Transverse colon (tissue), 4 donors: ENCODE measurements at regions not wholly inside any gene's neighbourhood (a gene's known extent, or its start where the extent isn't known, plus 50 kb on each side); places are given as distances from the start of the nearest gene placed in this dataset.

Experiments used
- DNase-seq: peaks from one replicate; pipeline ENCODE4 v3.0.0-alpha.2; 2019
- H3K27ac ChIP-seq, 4 donors: fragments of 200-600 bp; sonication (generic); 2 replicates each; pipeline ENCODE4 v1.5.1; 2016 to 2018; ENCODE audit warnings: inconsistent platforms in 4 of 4
- H3K27me3 ChIP-seq: fragments of 200-600 bp; sonication (generic); 2 replicates; pipeline ENCODE4 v1.5.1; 2017; ENCODE audit warnings: inconsistent platforms
- H3K36me3 ChIP-seq, 4 donors: fragments of 200-600 bp; sonication (generic); 2 replicates each; pipeline ENCODE4 v1.5.1; 2017 to 2019; ENCODE audit warnings: inconsistent platforms in 4 of 4
- H3K4me1 ChIP-seq, 4 donors: fragments of 200-600 bp; sonication (generic); 2 replicates each; pipeline ENCODE4 v1.5.1; 2017 to 2020; ENCODE audit warnings: inconsistent platforms in 4 of 4
- H3K4me3 ChIP-seq, 4 donors: fragments of 200-600 bp; sonication (generic); 1 replicate in 1 of 4; 2 replicates in 3 of 4; pipeline versions ENCODE4 v1.5.1 to v1.6.1; 2017 to 2019; ENCODE audit warnings: inconsistent platforms in 4 of 4
- H3K9me3 ChIP-seq, 2 donors: fragments of 200-600 bp; sonication (generic); 2 replicates each; pipeline ENCODE4 v1.5.1; 2017 to 2019; ENCODE audit warnings: inconsistent platforms in 2 of 2
- CTCF ChIP-seq, 5 experiments: fragments of 200-600 bp in 3 of 5; fragments of 450-650 bp in 2 of 5; sonication (generic) in 3 of 5; IDR thresholded peaks; 1 replicate in 2 of 5; 2 replicates in 3 of 5; pipeline ENCODE4 v1.5.1; 2016 to 2017; ENCODE audit warnings: antibody characterized with exemption in 5 of 5, inconsistent platforms in 3 of 5, mild to moderate bottlenecking in 2 of 5, moderate library complexity in 1 of 5
- EP300 ChIP-seq: sonication (generic); formaldehyde crosslinking; IDR thresholded peaks from one replicate; pipeline ENCODE4 v1.6.1; 2017; ENCODE audit warnings: antibody characterized with exemption, low read depth
- POLR2A ChIP-seq: fragments of 450-650 bp; IDR thresholded peaks from one replicate; pipeline ENCODE4 v1.6.1; 2016; ENCODE audit warnings: antibody characterized with exemption, mild to moderate bottlenecking, moderate library complexity
- POLR2AphosphoS5 ChIP-seq, 3 donors: sonication (generic); formaldehyde crosslinking; IDR thresholded peaks; one replicate each; pipeline ENCODE4 v1.6.1; 2016; ENCODE audit warnings: antibody characterized with exemption in 3 of 3
- WGBS, 2 donors: methylation state at CpG; one replicate each; pipeline ENCODE4 v1.1.5; 2018; ENCODE audit warnings: low coverage in 1 of 2; 5-methylcytosine and 5-hydroxymethylcytosine counted together
- in situ Hi-C, 4 donors: fragments of 200-750 bp; cut with MboI; loops; one replicate each; pipeline versions ENCODE4 v1.15.0 to v1.15.1; 2017; ENCODE audit warnings: low sequenced_read_pairs in 3 of 4, low pct_ligation_motif_present in 1 of 4, low pct_unique_long_range_greater_than_20kb in 1 of 4
- intact Hi-C: fragments of 100-400 bp; cut with DNase I; formaldehyde crosslinking; loops from one replicate; pipeline ENCODE4 v1.15.1; 2023; ENCODE audit warnings: low total_unique reads

- peaks cover 0 to 13% (median 7%) of the 10 kb centered on the region in 4 donors for H3K4me1 ChIP-seq
- no peak overlapping the region for H3K4me3 ChIP-seq
- H3K27me3 ChIP-seq: no peaks in the 10 kb centered on the region
- DNase-seq: no peak
- peak overlapping the region in 1 of 4 donors; percentile 59 for H3K27ac ChIP-seq
- H3K9me3 ChIP-seq: no peaks in the 10 kb centered on the region
- TF ChIP-seq POLR2AphosphoS5 (IDR thresholded peaks at IDR 0.05): no peak
- no peak for TF ChIP-seq CTCF (IDR thresholded peaks at IDR 0.05)
- no peak for TF ChIP-seq POLR2A
- no peak for TF ChIP-seq EP300
- in situ Hi-C loops: no loop called here
- H3K36me3 ChIP-seq: no peaks in the 10 kb centered on the region
- 44% methylated on average over 4 to 13 of the region's 13 CpGs for WGBS, 2 donors
- intact Hi-C loops: no loop called here
Measured at GRCh38 chr10:36802490-36803153, 322.8 kb upstream of the ANKRD30A start.

GRCh38 chr10:36801660-36802059 lies 323.7 kb upstream of the ANKRD30A start:
- H3K36me3 ChIP-seq: no peaks in the 10 kb centered on the region
- no peaks in the 10 kb centered on the region for H3K27me3 ChIP-seq
- no peak for DNase-seq
- intact Hi-C loops: no loop called here
- in situ Hi-C loops: no loop called here
- TF ChIP-seq EP300 (no peak), POLR2AphosphoS5 (IDR thresholded peaks at IDR 0.05) (no peak), CTCF (IDR thresholded peaks at IDR 0.05) (no peak), POLR2A (no peak)
- no peaks in the 10 kb centered on the region for H3K9me3 ChIP-seq
- peaks cover 0 to 13% (median 7%) of the 10 kb centered on the region in 4 donors for H3K4me1 ChIP-seq
- H3K27ac ChIP-seq: peak overlapping the region in 1 of 4 donors; percentile 59
- H3K4me3 ChIP-seq: no peak overlapping the region
- 46 to 100% methylated on average over 1 to 3 of the region's 3 CpGs for WGBS, 2 donors

- no peaks in the 10 kb centered on the region for H3K27me3 ChIP-seq
- in situ Hi-C loops: loop anchor here in 2 of 4 donors (25.0 kb wide), 1 partner anchor 1158 kb away; the partner anchor contains the start of gene FZD8 (in 2 of the 2)
- H3K4me1 ChIP-seq: no peaks in the 10 kb centered on the region
- H3K36me3 ChIP-seq: no peaks in the 10 kb centered on the region
- no peak for TF ChIP-seq EP300
- TF ChIP-seq POLR2AphosphoS5 (IDR thresholded peaks at IDR 0.05): no peak
- TF ChIP-seq POLR2A: no peak
- TF ChIP-seq CTCF (IDR thresholded peaks at IDR 0.05): no peak
- DNase-seq: no peak
- H3K9me3 ChIP-seq: peaks cover 0 to 6% of the 10 kb centered on the region in 2 donors
- H3K27ac ChIP-seq: no peak overlapping the region
- intact Hi-C loops: no loop called here
- H3K4me3 ChIP-seq: no peak overlapping the region
- WGBS, 2 donors: 66 to 79% methylated on average over 3 of the region's 3 CpGs
Measured at GRCh38 chr10:36794981-36795380, 330.4 kb upstream of the ANKRD30A start.

- in situ Hi-C loops (loop anchor here in 3 of 4 donors (10.0 to 25.0 kb wide), 2 partner anchors 1153 to 1155 kb away; partner anchors contain the start of gene FZD8 (in 2 of the 3)), intact Hi-C loops (no loop called here)
- H3K4me3 ChIP-seq: no peak overlapping the region
- TF ChIP-seq EP300 (no peak), CTCF (IDR thresholded peaks at IDR 0.05) (no peak), POLR2AphosphoS5 (IDR thresholded peaks at IDR 0.05) (peak in 2 of 3 donors; percentile 15 to 33), POLR2A (no peak)
- H3K36me3 ChIP-seq: no peaks in the 10 kb centered on the region
- H3K4me1 ChIP-seq: no peaks in the 10 kb centered on the region
- H3K27ac ChIP-seq: no peak overlapping the region
- 41 to 52% methylated on average over 4 of the region's 4 CpGs for WGBS, 2 donors
- DNase-seq: no peak
- H3K9me3 ChIP-seq: no peaks in the 10 kb centered on the region
- H3K27me3 ChIP-seq: no peaks in the 10 kb centered on the region
Measured at GRCh38 chr10:36789974-36790373, 335.4 kb upstream of the ANKRD30A start.
